WI38 (cell line): ENCODE measurements at regions not wholly inside any gene's neighbourhood (a gene's known extent, or its start where the extent isn't known, plus 50 kb on each side); places are given as distances from the start of the nearest gene placed in this dataset.

Experiments
- H3K4me3 ChIP-seq: 2 replicates; pipeline ENCODE4 v1.5.1; 2011; ENCODE audit warnings: low read depth, mild to moderate bottlenecking, control low read depth, low read length
- CTCF ChIP-seq: IDR thresholded peaks from 2 replicates; pipeline ENCODE4 v1.5.1; 2012; ENCODE audit warnings: low read depth, mild to moderate bottlenecking, control low read depth, low read length

GRCh38 chr13:64740493-64740892 lies 2489.6 kb downstream of the PCDH9 start:
- H3K4me3 ChIP-seq: no peak overlapping the region
- TF ChIP-seq CTCF: no peak

GRCh38 chr13:64725492-64725891 lies 2504.6 kb downstream of the PCDH9 start:
- no peak for TF ChIP-seq CTCF
- H3K4me3 ChIP-seq: no peak overlapping the region

GRCh38 chr13:64723724-64724123 lies 2506.4 kb downstream of the PCDH9 start:
- H3K4me3 ChIP-seq: no peak overlapping the region
- TF ChIP-seq CTCF: no peak

GRCh38 chr13:64718116-64718515 lies 2512.0 kb downstream of the PCDH9 start:
- no peak overlapping the region for H3K4me3 ChIP-seq
- no peak for TF ChIP-seq CTCF

- TF ChIP-seq CTCF: no peak
- no peak overlapping the region for H3K4me3 ChIP-seq
Observed at GRCh38 chr13:64716936-64717335, 2513.2 kb downstream of the PCDH9 start.

GRCh38 chr13:64709079-64709478 lies 2521.1 kb downstream of the PCDH9 start:
- no peak for TF ChIP-seq CTCF
- H3K4me3 ChIP-seq: no peak overlapping the region

- no peak overlapping the region for H3K4me3 ChIP-seq
- no peak for TF ChIP-seq CTCF
Observed at GRCh38 chr13:64704121-64704649, 2526.0 kb downstream of the PCDH9 start.
